Peyer's patch (tissue), 4 donors: ENCODE measurements at regions not wholly inside any gene's neighbourhood (a gene's known extent, or its start where the extent isn't known, plus 50 kb on each side); places are given as distances from the start of the nearest gene placed in this dataset.

ENCODE experiments used
- POLR2A ChIP-seq, 2 donors: fragments of 450-650 bp; IDR thresholded peaks; one replicate each; pipeline ENCODE4 v1.5.1; 2017; ENCODE audit warnings: antibody characterized with exemption in 2 of 2, mild to moderate bottlenecking in 2 of 2, moderate library complexity in 2 of 2
- TF ChIP-seq, protein P1 (sequence below), 6 experiments: fragments of 450-650 bp in 4 of 6; fragments of 200-600 bp in 2 of 6; sonication (generic) in 1 of 6; IDR thresholded peaks; one replicate each; pipeline ENCODE4 v1.5.1; 2017 to 2019; ENCODE audit warnings: antibody characterized with exemption in 6 of 6, mild to moderate bottlenecking in 3 of 6, moderate library complexity in 1 of 6

DNA sequence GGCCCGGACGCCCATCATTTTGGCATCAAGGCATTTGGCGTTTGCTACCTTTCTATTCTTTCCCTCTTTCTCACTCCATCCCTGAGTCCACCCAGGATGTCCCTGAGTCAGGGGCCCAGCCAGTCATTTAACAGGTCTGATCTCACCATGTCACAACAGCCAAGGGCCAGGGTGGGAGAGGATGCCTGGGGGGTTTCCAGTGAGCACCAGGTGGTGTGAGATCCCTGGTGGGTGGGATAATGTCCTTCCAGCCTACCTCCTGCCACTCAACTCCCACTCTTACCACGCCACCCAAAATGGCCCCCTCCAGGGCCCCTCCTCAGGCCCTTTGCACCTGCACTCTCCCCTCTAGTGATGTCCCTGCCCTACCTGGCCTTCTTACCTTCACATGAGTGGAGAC, 310.8 kb downstream of the BCL11B start:
- no peak for TF ChIP-seq POLR2A (IDR thresholded peaks at IDR 0.05)
- TF ChIP-seq, protein P1, sequence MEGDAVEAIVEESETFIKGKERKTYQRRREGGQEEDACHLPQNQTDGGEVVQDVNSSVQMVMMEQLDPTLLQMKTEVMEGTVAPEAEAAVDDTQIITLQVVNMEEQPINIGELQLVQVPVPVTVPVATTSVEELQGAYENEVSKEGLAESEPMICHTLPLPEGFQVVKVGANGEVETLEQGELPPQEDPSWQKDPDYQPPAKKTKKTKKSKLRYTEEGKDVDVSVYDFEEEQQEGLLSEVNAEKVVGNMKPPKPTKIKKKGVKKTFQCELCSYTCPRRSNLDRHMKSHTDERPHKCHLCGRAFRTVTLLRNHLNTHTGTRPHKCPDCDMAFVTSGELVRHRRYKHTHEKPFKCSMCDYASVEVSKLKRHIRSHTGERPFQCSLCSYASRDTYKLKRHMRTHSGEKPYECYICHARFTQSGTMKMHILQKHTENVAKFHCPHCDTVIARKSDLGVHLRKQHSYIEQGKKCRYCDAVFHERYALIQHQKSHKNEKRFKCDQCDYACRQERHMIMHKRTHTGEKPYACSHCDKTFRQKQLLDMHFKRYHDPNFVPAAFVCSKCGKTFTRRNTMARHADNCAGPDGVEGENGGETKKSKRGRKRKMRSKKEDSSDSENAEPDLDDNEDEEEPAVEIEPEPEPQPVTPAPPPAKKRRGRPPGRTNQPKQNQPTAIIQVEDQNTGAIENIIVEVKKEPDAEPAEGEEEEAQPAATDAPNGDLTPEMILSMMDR (IDR thresholded peaks at IDR 0.05), result no peak
